Nephron (organoid): ENCODE measurements at regions not wholly inside any gene's neighbourhood (a gene's known extent, or its start where the extent isn't known, plus 50 kb on each side); places are given as distances from the start of the nearest gene placed in this dataset.

Experiments used
- H3K27ac Mint-ChIP-seq, 3 experiments: 2 replicates each; pipeline ENCODE4 v1.8.0; 2020; ENCODE audit warnings: mixed read lengths in 3 of 3, mild to moderate bottlenecking in 2 of 3, moderate library complexity in 1 of 3
- H3K27me3 Mint-ChIP-seq: 2 replicates; pipeline ENCODE4 v1.8.0; 2021; ENCODE audit warnings: low read depth, mild to moderate bottlenecking, moderate library complexity, mixed read lengths
- H3K36me3 Mint-ChIP-seq: 2 replicates; pipeline ENCODE4 v1.8.0; 2020; ENCODE audit warnings: low read depth, mixed read lengths
- H3K4me1 Mint-ChIP-seq: 2 replicates; pipeline ENCODE4 v1.8.0; 2020; ENCODE audit warnings: mixed read lengths
- H3K4me3 Mint-ChIP-seq, 3 experiments: 2 replicates each; pipeline ENCODE4 v1.8.0; 2020; ENCODE audit warnings: mild to moderate bottlenecking in 3 of 3, mixed read lengths in 3 of 3, moderate library complexity in 2 of 3
- H3K9me3 Mint-ChIP-seq: 2 replicates; pipeline ENCODE4 v1.8.0; 2020; ENCODE audit warnings: mixed read lengths
- TF ChIP-seq, protein P1 (sequence below), 3 experiments: fragments of 200-600 bp; sonication (generic); IDR thresholded peaks; one replicate each; pipeline ENCODE4 v1.5.0; 2021; ENCODE audit warnings: antibody characterized with exemption in 3 of 3; ENCODE audit not compliant: unreplicated experiment in 3 of 3

DNA sequence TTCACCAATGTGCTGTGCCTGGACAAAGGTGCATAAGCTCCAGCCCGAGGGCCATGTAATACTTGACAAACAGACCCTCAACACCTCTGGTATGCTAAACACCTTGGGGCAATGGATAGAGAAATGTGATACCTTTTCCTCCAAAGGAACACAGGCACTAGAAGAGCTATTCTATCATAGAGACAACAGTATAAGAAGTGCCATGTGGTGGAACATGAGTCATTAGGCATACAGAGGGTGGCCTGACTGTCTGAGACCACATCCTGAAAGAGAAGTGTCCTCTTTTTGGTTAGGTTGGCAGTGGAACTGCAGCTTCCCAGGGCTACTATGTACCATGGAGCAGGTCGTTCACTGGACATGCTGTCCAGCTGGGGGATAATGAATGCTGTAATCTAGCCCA lies 153.9 kb downstream of the INSIG2 start:
- H3K27me3 Mint-ChIP-seq = no peaks in the 10 kb centered on the region
- no peaks in the 10 kb centered on the region for H3K36me3 Mint-ChIP-seq
- H3K4me1 Mint-ChIP-seq = no peaks in the 10 kb centered on the region
- TF ChIP-seq, protein P1, sequence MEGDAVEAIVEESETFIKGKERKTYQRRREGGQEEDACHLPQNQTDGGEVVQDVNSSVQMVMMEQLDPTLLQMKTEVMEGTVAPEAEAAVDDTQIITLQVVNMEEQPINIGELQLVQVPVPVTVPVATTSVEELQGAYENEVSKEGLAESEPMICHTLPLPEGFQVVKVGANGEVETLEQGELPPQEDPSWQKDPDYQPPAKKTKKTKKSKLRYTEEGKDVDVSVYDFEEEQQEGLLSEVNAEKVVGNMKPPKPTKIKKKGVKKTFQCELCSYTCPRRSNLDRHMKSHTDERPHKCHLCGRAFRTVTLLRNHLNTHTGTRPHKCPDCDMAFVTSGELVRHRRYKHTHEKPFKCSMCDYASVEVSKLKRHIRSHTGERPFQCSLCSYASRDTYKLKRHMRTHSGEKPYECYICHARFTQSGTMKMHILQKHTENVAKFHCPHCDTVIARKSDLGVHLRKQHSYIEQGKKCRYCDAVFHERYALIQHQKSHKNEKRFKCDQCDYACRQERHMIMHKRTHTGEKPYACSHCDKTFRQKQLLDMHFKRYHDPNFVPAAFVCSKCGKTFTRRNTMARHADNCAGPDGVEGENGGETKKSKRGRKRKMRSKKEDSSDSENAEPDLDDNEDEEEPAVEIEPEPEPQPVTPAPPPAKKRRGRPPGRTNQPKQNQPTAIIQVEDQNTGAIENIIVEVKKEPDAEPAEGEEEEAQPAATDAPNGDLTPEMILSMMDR (IDR thresholded peaks at IDR 0.05; ENCODE audit: unreplicated experiment in 3 of 3) = no peak
- peaks cover 10% of the 10 kb centered on the region for H3K9me3 Mint-ChIP-seq
- no peak overlapping the region for H3K4me3 Mint-ChIP-seq
- no peak overlapping the region for H3K27ac Mint-ChIP-seq

DNA sequence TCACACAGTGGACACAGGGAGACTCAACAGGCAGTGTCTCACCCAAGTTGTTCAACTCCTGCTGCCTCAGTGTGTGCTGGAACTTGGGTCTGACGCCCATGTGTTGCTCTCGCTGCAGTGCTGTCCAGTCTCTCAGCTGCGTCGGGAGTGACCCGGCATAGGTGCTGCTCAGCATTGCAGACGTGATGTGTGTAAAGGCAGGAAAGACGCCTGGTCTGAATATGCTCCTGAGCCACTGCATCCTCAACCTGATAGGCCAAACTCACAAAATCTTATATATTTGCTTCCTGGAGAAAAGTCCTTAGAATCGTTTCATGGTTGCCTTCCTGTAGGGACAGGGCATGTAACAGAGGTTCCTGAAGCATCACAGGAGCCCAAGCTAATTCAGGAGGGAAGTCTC lies 152.9 kb downstream of the INSIG2 start:
- Mint-ChIP-seq H3K27ac (no peak overlapping the region), H3K4me3 (no peak overlapping the region), H3K36me3 (no peaks in the 10 kb centered on the region), H3K27me3 (no peaks in the 10 kb centered on the region), H3K9me3 (peaks cover 10% of the 10 kb centered on the region), H3K4me1 (no peaks in the 10 kb centered on the region)
- TF ChIP-seq, protein P1 (IDR thresholded peaks at IDR 0.05; ENCODE audit: unreplicated experiment in 3 of 3) = no peak

DNA sequence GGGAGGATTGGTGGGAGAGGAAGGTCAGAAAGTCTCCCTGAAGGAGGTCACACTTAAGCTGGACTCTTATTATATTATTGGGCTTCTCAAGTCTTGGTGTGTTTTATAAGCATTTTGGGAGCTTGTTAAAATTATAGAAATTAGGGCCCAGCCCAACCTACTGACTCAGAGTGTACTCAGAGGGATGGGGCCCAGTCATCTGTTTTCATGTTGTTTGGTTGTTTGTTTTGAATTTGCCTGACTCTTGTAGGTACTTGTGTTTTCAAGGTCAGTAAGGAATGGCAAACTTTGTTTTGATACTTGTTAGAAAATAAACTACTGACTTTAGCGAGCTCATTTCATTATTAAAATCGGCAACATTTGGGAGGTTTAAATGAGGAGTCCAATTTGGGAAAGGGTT lies 152.0 kb downstream of the INSIG2 start:
- no peak overlapping the region for H3K4me3 Mint-ChIP-seq
- H3K4me1 Mint-ChIP-seq = no peaks in the 10 kb centered on the region
- TF ChIP-seq, protein P1 (IDR thresholded peaks at IDR 0.05; ENCODE audit: unreplicated experiment in 3 of 3) = no peak
- H3K36me3 Mint-ChIP-seq = no peaks in the 10 kb centered on the region
- H3K27ac Mint-ChIP-seq = no peak overlapping the region
- H3K9me3 Mint-ChIP-seq = peaks cover 10% of the 10 kb centered on the region
- H3K27me3 Mint-ChIP-seq = peaks cover 4% of the 10 kb centered on the region

DNA sequence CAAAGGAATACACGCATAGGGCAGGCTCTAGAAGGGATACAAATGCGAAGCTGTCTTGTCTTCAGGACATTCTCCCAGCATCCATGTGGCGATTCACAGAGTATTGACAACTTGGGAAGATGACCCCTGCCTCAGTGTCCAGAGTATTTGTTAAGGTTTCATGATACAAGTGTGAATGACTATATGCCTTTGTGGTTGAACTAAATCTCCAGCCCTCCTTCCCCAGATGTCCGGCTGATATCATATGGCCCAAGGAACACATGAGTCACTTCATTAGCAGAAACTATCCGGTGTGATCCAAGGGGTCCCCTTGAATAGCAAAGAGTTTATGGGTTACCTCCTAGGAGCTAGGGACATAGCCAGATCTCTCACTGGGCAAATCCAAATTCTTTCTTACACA lies 151.0 kb downstream of the INSIG2 start:
- H3K27me3 Mint-ChIP-seq = peaks cover 7% of the 10 kb centered on the region
- H3K36me3 Mint-ChIP-seq = no peaks in the 10 kb centered on the region
- no peak overlapping the region for H3K27ac Mint-ChIP-seq
- no peak overlapping the region for H3K4me3 Mint-ChIP-seq
- H3K4me1 Mint-ChIP-seq = no peaks in the 10 kb centered on the region
- TF ChIP-seq, protein P1 (IDR thresholded peaks at IDR 0.05; ENCODE audit: unreplicated experiment in 3 of 3) = no peak
- H3K9me3 Mint-ChIP-seq = peaks cover 10% of the 10 kb centered on the region

DNA sequence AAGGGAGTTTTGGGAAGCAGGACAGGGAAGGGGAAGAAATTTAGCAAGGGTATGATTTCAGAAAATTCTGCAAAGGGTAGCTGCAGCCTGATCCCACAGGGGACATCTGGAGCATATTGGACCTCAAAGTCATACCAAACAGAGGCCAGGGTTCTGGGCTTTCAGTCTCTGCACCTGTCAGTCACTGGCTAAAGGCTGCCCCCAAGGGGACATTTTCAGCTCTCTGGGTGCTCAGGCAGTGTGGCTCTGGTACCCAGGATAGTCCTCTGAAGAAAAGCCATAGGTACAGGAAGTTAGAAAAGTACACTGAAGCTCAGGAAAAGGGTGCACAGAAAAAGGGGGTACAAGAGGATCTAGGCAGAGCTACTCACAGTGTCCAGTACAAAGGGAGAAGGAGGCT lies 149.2 kb downstream of the INSIG2 start:
- no peaks in the 10 kb centered on the region for H3K4me1 Mint-ChIP-seq
- no peak overlapping the region for H3K4me3 Mint-ChIP-seq
- peaks cover 7% of the 10 kb centered on the region for H3K27me3 Mint-ChIP-seq
- no peaks in the 10 kb centered on the region for H3K36me3 Mint-ChIP-seq
- TF ChIP-seq, protein P1 (IDR thresholded peaks at IDR 0.05; ENCODE audit: unreplicated experiment in 3 of 3) = no peak
- H3K27ac Mint-ChIP-seq = no peak overlapping the region
- peaks cover 10% of the 10 kb centered on the region for H3K9me3 Mint-ChIP-seq

DNA sequence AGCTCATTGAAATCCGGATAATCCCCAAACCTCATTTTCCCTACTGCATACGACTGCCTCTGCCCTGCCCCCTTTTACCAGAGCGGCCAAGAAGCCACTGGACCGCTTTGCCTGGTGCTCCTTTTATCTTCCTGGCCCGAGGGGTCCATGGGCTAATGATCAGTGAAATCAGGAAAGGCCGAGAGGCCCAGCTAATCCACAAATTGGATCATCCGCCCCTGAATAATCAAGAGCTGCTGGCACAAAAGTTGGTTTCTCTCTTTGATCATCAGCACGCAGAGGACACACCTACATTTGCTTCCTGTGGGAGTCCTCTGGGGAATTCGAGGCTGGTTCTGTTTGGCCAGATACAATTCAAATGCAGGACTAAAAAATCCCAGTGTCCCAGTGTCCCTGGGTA lies 144.5 kb downstream of the INSIG2 start:
- TF ChIP-seq, protein P1 (IDR thresholded peaks at IDR 0.05; ENCODE audit: unreplicated experiment in 3 of 3) = no peak
- H3K27me3 Mint-ChIP-seq = peaks cover 20% of the 10 kb centered on the region
- no peaks in the 10 kb centered on the region for H3K4me1 Mint-ChIP-seq
- no peak overlapping the region for H3K27ac Mint-ChIP-seq
- no peaks in the 10 kb centered on the region for H3K36me3 Mint-ChIP-seq
- no peak overlapping the region for H3K4me3 Mint-ChIP-seq
- H3K9me3 Mint-ChIP-seq = peaks cover 3% of the 10 kb centered on the region
